ENCODE measurements at regions not wholly inside any gene's neighbourhood (a gene's known extent, or its start where the extent isn't known, plus 50 kb on each side); places are given as distances from the start of the nearest gene placed in this dataset.
"Not testable (repeated sequence)": the region's sequence is repeated elsewhere in the genome, so short reads cannot be mapped to it uniquely, and the experiment has no call there.

DNA sequence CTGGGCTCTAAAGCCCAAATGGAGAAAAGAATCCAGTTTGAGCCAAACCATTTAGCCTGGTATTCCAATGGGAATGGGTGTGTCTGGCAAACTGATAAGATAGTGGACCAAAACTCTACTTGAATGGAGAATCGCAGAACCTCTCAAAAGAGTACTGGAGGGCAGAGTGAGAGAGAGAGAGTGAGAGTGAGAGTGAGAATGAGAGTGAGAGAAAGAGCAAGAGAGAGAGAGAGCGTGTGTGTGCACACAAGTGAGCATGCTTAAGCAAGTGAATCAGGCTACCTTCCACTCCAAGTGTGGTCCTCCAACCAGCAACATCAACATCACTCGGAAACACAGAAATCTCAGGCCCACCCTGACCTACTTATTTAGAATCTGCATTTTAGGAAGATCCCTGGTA is 58.8 kb downstream of the UQCRFS1 start:
- no peak for DNase-seq (ENCODE audit: low read depth in 2 of 2)

DNA sequence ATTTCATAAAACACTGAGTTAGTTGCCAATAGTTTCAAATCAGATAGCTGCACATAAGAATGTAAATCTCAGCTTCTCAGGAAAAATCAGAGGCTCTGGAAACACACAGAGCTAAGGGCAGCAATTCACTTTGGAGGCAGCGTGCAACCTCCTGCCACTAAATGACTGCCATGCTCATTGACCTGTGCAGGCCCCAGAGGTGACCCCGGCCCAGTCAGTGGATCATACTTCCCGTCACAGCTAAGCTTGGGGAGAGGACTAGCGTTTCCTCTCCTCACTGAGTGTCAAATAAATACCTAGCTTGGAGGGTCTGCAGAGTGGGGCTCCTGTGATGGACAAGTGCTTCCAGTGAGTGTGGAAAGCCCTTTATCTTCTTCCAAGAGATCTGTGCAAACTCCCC is 67.2 kb downstream of the UQCRFS1 start:
- DNase-seq (ENCODE audit: low read depth in 2 of 2), result no peak

DNA sequence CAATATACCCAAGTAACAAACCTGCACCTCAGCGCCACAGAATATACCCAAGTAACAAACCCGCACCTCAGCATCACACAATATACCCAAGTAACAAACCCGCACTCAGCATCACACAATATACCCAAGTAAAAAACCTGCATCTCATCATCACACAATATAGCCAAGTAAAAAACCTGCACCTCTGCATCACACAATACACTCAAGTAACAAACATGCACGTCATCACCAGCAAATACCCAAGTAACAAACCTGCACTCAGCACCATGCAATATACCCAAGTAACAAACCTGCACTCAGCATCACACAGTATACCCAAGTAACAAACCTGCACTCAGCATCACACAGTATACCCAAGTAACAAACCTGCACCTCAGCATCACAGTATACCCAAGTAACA is 69.8 kb downstream of the UQCRFS1 start:
- no peak for DNase-seq (ENCODE audit: low read depth in 2 of 2)

DNA sequence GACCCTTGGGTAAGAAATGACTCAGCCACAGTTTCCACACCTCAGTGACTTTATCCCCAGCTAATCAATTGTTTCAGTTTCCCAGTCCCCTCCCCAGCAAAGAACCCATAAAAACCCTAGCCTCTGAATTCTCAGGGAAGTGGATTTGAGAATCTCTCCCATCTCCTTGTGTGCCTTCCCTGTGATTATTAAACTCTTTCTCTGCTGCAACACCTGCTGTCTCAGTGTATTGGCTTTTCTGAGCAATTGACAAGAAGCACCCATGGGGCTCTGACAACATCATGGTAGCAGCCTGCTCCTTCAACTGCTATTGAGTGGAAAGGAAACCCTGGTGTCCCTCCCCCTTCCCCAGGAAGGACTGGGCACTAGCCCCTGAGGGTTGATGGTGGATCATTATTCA is 73.7 kb downstream of the UQCRFS1 start:
- no peak for DNase-seq (ENCODE audit: low read depth in 2 of 2)

DNA sequence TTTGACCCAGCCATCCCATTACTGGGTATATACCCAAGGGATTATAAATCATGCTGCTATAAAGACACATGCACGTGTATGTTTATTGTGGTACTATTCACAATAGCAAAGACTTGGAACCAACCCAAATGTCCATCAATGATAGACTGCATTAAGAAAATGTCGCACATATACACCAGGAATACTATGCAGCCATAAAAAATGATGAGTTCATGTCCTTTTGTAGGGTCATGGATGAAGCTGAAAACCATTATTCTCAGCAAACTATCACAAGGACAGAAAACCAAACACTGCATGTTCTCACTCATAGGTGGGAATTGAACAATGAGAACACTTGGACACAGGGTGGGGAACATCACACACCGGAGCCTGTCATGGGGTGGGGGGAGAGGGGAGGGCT is 74.7 kb downstream of the UQCRFS1 start:
- DNase-seq (ENCODE audit: low read depth in 2 of 2), result not testable (repeated sequence)

DNA sequence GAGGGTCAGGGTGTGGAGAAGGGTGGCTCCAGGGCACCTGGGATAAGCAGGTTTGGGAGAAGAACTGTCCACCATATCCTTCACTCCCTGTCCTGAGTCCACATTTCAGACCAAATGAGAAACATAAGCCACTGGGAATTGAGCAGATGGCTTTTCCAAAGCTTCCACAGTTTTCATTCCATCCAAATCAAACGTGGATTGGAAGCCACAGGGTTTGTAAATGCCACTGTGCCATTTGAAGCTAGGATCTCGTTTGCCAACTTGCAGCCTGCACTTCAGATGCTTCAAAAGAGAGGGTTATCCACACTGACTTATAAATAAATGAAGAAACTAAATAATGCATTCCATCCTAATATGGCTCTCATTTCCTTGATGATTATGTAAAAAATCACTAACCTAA is 81.5 kb downstream of the UQCRFS1 start:
- no peak for DNase-seq (ENCODE audit: low read depth in 2 of 2)

DNA sequence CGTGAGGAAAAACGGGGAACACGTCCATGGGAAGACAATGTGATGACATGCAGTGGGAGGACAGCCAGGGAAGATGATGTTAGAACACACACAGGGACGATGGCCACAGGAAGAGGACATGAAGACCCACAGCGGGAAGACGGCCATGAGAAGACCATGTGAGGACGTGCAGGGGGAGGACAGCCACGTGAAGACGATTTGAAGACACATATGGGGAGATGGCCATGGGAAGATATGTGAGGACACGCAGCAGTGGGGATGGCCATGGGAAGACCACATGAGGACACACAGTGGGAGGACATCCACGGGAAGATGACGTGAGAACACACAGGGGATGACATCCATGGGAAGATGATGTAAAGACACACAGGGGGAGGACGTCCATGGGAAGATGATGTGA is 83.8 kb downstream of the UQCRFS1 start:
- DNase-seq (ENCODE audit: low read depth in 2 of 2), result no peak

DNA sequence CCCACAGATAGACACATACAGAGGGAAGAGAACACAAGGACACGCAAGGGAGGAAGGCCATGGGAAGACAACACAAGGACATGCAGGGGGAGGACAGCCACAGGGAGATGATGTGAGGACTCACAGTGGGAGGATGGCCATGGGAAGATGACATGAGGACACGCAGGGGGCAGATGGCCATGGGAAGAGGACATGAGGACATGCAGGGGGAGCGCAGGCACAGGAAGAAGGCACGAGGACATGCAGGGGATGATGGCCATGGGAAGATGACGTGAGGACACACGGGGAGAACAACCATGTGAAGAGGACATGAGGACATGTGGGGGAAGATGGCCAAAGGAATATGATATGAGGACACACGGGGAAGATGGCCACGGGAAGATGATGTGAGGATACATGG is 84.7 kb downstream of the UQCRFS1 start:
- DNase-seq (ENCODE audit: low read depth in 2 of 2), result no peak

DNA sequence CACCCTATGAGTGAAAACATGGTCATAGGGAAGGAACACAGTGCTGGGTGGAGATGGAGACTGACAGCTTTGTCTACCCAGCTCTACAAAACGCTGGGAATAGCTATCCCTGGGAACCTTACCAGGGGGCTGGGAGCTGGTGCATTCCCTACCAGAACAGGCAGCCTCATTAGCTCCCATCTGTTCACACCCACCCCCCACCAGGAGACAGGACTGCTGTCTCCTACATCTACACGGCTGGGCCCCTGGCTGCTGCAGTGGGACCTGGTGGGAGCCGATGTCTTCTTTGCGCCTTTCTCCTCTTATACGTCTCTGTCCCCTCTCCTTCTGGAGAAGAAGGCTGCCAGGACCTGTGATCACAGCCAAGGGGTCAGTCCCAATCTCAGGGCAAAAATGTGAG is 90.8 kb downstream of the UQCRFS1 start:
- DNase-seq (ENCODE audit: low read depth in 2 of 2), result no peak

DNA sequence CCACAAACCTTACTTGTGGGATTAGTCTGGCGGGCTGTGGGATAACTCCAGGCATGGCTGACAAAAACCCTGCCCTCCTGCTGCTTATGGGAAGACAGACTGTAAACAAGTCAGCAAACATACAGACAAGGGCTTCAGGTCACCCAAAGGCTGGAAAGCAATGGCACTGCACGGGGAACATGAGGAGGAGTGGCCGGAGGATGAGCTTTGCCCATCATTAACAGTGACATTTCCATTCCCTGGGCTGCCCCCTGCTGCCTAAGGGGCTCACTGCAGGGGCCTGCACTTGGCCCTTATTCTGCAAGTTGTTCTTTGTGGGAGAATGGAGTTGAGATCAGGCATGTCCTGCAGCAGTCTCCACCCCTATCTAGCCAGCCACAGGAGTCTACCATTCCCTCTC is 91.3 kb downstream of the UQCRFS1 start:
- DNase-seq (ENCODE audit: low read depth in 2 of 2), result no peak

DNA sequence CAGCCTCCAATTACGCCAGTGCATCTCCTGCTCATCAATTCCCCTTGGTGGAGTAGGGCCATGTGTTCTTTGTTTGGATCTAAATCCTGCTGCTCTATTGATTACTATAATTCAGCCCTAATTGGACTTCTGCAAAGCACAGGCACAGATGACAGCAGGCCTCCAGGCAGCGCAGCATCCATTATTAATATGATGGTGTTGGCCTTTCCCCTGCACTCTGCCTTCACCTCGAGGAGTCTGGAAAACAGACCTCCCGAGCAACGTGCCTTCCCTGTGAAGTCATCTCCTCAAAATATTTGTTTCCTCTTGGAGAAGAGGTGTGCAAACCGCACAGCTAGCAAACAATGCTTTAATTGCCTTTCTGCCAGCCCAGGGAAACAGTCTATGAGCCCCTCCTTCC is 92.5 kb downstream of the UQCRFS1 start:
- no peak for DNase-seq (ENCODE audit: low read depth in 2 of 2)

DNA sequence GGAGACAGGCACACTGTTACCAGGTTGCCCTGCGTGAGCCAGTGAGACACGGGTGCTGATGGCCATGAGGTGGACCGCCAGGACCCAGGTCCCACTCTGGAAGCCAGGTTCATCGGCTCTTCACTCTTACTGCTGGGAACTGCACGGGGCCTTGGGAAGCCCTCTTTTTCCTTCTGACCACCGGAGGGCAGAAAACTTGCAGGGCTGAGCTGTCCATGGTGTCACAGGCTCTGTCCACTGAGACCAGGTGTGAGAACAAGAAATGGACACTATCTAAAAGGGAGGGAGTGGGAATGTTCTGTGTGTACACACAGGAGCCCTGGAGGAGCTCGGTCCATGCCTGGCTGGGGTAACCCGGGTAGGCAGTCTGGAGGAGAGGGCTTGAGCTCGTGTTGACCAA is 93.4 kb downstream of the UQCRFS1 start:
- DNase-seq (ENCODE audit: low read depth in 2 of 2), result no peak

DNA sequence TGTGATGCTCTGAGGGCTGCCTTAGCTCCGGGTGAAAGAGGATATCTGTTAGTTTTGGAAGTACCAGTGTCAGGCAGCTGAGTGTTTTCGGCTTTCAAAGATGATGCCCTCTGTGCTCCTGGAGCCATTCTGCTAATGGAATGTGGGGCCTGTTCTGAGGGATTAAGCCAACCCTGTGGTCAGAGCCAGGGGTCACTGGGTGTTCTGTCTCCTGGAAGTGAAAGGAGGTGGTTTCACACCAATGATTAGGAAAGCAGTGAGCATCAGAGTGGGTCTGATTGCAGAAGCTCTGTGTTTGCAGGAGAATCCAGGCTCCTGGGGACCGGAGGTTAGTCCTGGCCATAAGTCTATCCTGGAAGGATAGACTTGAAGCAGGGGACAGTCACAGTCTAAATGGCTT is 94.6 kb downstream of the UQCRFS1 start:
- DNase-seq (ENCODE audit: low read depth in 2 of 2), result no peak

DNA sequence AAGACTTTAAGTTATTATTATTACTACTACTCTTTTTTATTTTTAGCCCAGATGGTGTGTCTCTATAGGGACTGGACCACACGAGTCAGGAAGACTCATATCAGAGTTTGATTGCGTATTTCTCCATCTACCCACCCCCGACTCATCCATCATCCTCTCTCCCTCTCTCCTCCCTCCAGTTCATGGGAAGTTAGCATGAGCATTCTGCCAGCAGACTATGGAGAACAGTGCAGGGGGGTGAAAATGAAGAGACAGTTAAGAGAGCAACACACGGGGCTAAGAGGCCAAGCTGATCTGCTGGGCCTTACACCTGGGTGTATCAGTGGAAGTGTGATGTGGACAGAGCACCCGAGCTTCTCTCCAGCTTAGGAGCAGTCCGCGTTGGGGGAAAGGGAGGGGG is 95.0 kb downstream of the UQCRFS1 start:
- DNase-seq (ENCODE audit: low read depth in 2 of 2), result no peak

DNA sequence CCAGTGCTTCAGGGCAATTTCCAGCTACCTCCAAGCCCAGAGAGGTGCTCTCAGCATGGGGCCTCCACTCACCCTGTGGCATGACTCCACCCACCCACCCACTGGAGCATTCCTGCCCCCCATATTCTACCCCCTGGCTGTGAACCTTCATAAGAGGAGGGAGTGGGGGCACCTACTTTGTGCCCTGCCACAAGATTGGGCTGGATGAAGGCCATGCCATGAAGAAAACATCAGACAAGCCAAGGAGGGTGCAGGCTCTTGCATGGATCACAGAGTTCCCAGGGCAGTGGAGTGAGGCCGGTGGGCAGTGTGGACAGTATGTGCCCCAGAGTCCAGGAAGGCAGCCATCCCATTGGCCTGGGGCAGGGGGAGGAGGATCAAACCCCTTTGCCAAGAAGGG is 97.8 kb downstream of the UQCRFS1 start:
- no peak for DNase-seq (ENCODE audit: low read depth in 2 of 2)

DNA sequence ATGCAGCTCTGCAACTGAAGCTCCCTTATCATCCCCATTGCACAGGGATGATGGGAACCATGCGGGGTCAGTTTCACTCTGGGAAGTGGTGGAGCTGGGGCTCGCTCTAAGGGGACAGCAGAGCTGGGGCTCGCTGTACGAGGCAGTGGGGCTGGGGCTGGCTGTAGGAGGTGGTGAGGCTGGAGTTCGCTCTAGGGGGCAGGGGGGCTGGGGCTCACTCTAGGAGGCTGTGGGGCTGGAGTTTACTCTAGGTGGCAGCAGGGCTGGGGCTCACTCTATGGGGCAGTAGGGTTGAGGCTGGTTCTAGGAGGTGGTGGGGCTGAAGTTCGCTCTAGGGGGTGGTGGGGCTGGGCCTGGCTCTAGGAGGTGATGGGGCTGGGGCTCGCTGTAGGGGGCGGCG is 99.1 kb downstream of the UQCRFS1 start:
- no peak for DNase-seq (ENCODE audit: low read depth in 2 of 2)

DNA sequence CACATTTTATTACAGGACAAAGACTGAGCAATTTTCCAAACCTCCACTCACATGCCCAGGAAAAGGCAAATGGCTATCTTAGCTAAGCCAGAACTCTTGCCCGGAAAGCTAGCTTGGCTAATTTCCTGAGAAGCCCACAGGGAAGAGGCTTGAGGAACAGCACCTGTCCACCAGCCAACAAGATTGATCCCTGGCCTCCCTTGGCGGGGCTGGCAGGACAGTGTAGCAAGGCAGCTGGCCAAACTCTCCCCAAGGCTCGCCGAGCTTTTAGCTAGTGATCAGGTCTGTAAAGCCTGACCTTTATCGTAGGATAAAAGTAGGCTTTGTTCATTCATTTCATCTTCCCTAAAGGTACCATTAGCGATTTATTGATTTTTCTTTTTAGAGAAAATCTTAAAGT is 101.4 kb downstream of the UQCRFS1 start:
- no peak for DNase-seq (ENCODE audit: low read depth in 2 of 2)

DNA sequence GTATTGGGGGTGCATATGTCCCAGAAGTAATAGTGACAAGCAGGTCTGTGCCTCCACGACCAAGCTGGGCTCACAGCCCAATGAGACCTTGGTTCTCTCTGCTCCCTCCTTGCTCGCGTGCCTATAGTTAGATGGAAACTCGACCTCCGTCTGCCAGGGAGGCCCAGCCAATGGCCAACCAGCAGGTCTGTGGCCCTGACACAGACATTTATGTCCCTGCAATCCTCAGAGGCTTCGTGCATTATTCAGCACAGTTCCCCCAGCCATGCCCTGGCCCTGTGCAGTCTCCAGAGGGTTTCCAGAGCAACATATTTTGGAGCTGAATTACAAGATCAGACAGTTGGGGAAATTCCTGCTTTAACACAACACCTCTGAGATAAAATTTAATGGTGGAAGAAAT is 105.1 kb downstream of the UQCRFS1 start:
- DNase-seq (ENCODE audit: low read depth in 2 of 2), result no peak

DNA sequence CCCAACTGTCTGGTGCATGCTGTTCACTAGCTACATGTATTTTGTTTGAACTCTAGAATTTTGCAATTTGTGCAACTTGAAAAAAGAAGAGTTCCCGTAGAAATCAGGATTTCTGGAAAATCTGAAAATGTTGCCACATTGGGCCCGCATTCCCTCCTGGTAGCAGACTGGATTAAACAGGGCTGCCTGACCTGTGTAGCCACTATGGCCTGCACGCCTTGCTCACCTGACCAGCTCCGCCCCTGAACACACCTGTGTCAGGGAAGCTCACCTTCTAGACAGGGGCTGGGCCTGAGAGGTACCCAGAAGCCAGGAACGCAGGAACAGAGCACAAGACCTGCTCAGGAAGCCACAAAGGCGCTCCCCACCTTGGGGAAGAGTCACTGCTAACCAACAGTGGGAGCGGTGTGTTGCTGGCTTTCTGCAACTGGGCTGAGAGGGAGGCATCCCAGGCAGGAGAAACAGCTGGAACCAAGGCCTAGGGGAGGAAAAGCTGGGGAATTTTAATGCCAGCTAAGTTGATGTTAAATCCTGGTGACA is 106.5 kb downstream of the UQCRFS1 start:
- DNase-seq (ENCODE audit: low read depth in 2 of 2), result no peak

DNA sequence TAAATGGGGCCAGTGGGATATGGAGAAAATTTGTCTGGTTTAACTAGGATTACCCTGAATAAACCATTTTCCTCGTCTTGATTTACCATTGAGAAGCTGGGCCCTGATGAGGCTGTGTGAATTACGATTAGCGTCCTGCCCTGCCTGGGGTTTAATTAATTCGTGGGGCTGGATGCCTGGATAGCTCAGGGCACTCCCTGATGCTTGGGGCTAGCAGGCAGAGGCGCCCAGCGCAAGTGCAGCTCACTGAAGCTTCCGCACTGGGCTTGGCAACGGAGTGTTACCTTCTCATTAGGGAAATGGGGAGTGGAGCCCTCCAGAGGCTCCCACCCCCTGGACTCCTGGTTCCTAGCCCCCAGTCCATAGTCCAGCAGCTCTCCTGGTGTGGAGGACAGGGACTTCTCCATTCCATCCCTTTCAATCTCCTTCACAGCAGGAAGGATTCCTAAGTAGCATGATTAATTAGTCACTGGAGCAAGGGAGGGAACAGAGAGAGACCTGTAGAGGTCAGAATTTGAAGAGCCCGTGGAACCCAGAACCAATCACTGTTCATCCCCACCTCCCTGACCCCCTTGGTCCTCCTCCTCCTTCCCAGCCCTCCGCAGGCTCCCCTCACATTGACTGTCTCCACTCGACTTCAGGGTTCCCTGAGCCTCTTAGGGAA is 107.2 kb downstream of the UQCRFS1 start:
- no peak for DNase-seq (ENCODE audit: low read depth in 2 of 2)

DNA sequence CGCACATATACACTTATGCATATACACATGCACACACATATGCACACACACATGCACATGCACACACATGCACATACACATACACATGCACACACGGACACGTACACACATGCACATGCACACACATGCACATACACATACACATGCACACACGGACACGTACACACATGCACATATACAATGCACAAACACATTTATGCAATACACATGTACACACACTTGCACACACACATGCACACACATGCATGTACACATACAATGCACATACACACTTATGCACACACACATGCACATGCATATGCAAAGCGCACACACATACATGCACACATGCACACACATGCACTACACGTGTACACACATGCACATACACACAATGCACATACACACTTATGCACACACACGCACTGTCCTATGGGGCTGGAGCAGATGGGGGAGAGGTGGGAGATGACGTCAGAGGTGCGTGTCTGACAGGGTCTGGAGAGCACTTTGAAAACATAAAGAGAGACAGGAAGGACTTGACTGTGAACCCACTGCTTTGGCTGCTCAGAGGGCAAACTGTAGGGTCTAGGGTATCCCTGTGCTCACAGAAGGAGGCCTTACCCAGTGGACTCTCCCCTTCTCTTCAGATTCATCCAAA is 108.2 kb downstream of the UQCRFS1 start:
- DNase-seq (ENCODE audit: low read depth in 2 of 2), result no peak

DNA sequence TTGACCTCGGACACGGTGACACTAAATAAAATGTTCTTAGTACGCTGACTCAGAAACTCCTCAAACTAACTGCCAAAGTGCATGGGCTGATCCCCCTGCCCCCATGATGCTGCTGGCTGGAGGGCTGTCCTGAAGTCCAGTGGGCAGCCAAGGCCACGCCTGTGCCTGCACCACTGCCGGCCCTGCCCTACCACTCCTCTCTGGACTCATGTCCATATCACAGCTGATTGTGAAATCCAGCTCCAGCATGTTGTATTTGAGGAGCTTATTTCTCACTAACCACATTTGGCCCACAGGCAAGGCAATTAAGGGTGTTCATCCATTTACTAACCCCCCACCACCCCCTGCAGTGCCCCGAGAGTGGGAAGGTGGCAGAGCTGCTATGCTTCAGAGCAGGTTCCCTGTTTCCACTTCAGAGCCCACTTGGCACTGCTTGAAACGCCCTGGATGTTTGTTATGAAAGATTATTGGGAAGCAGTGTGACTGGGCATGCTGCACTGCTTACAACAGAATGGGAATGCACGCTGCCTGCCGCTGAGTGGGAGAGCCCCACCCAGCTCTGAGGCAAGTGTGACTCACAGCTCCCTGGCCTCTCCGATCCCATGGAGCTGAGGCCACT is 114.0 kb downstream of the UQCRFS1 start:
- no peak for DNase-seq (ENCODE audit: low read depth in 2 of 2)

DNA sequence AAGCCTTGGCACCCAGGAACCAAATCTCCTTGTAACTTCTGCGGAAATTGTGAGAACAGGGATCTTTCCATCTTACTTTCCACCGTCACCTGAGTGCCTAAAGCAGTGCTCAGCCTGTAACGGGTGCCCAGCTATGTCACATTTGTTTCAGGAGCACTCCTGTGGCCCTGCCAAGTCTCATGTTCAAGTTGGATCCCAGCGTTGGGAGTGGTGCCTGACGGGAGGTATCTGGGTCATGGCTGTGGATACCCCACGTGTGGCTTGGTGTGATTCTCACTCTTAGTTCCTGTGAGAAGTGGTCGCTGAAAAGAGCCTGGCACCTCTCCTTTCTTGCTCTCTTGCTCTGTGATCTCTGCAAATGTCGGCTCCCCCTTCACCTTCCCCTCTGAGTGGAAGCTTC is 114.9 kb downstream of the UQCRFS1 start:
- no peak for DNase-seq (ENCODE audit: low read depth in 2 of 2)
